Stimulated activated CD4-positive, alpha-beta T cell treated with anti-CD3 and anti-CD28 coated beads, TNF-alpha, amount 100 ng/mL, for 24 hours (primary cell): ENCODE measurements at regions not wholly inside any gene's neighbourhood (a gene's known extent, or its start where the extent isn't known, plus 50 kb on each side); places are given as distances from the start of the nearest gene placed in this dataset.

Experiments used
- DNase-seq, 3 experiments: peaks; one replicate each; pipeline ENCODE4 v3.0.0-alpha.2; 2020; ENCODE audit warnings: low read depth in 3 of 3

DNA sequence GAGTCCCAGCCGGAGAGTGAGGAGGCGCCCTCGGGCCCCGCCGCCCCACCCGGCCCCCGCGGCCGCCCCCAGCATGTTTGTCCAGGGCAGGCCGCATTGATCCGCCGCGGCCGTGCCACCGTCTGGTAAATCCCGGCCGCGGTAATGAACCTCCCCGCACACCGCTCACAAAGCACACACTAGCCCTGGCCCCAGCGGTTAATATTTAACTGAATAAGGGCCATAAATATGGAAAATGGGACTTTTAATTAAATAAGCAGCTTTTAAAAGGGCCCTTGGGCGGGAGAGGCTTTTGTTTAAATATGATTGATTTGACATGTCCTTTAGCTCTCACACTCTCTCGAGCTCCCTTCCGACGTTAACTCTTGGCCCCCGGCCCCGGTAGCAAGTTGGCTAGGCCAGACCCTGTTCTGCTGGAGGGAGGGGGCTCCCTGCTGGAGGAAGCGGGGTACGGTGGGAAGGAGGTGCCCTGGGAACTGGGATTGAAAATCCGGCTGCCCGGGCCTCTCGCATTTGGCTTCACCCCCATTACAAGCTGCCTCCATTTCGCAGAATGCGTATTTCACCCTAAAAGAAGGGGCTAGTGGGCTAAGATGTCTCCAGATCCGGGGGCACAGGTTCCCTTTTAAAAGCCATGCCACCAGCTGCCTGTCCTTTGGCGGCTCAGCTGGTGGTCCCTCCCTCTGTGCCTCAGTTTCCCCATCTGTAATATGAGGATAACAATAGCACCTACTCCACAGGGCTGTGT lies 199.8 kb downstream of the RBM19 start:
- DNase-seq = no peak

DNA sequence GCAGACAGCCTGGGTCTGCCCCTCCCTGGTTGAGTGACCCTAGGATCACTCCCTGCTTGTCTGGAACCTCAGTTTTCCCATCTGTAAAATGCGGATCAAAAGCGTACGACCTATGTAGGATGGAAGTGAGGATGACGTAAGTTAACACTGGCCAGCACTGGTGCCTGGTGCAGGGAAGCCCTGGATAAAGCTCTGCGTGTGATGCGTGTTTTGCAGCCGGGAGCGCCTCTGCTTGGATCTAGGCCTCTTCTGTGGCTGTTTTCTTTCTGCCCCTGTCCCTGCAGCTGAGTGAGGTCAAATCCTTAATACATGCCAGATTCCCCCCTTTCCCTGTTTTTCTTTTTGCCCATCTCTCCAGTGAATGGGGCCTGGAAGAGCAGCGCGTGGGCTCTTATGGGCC lies 201.5 kb downstream of the RBM19 start:
- no peak for DNase-seq

- no peak for DNase-seq
These were observed 203.0 kb downstream of the RBM19 start for GRCh38 chr12:113762882-113763816.

DNA sequence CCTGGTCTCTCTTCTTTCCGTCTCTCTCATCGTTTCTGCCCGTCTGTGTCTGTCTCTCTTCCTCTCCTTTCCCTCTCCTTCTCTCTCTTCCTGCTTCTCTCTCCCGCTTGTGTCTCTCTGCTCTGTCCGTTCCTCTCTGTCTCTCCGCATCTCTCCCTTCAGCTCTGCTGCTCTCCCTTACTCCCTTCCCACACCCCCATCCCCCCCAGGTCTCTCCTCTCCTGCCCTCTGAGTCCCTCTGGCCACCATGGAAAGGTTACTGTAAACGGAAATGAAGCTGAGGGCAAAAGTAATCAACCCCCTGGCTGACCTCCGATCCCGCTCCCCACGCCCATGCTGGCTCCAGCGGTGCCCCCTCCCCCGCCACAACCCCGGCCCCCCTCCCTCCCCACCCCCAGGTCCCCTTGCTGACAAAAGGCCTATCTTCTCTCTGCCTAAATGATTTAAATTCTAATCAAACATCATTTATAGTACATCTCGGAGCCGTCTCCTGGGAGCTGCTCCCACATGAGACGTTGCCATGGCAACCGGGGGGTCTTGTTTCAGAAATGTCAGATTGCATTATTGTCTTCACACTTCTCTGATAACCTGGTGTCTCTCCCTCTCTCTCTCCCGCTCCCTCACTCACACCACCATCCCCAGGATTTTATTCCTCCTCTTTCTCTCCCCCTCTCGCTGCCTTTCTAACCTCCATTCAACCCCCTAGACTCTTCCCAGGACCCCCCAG lies 203.8 kb downstream of the RBM19 start:
- no peak for DNase-seq

GRCh38 chr12:113759135-113759534 lies 207.0 kb downstream of the RBM19 start:
- DNase-seq = no peak

DNA sequence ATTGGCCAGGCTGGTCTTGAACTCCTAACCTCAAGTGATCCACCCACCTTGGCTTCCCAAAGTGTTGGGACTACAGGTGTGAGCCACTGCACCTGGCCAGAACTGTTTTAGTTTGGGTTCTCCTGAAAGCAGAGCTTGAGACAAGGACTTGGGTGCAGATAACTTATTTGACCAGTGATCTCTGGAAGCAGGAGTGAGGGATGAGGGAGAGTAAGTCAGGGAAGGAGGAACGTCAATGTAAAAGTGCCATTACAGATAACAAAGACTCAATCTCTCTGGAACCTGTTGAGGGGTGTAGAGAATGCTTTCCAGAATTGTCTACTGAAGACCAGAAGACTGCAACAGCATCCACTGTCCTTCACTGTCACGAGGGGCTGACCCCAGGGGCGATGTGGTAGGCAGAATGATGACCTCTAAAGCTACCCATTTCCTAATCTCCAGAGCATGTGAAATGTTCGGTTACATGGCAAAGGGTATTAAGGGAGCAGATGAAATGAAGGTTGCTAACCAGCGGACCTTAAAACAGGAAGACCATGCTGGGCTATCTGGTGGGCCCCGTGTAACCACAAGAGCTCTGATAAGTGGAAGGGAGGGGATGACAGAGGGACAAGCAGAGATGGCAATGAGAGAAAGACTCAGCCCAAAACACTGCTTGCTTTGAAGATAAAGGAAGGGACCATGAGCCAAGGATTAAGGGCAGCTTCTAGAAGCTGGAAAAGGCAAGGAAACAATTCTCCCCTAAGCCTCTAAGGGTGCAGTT lies 207.8 kb downstream of the RBM19 start:
- DNase-seq = no peak

- no peak for DNase-seq
These were observed 208.7 kb downstream of the RBM19 start for GRCh38 chr12:113757221-113758002.

DNA sequence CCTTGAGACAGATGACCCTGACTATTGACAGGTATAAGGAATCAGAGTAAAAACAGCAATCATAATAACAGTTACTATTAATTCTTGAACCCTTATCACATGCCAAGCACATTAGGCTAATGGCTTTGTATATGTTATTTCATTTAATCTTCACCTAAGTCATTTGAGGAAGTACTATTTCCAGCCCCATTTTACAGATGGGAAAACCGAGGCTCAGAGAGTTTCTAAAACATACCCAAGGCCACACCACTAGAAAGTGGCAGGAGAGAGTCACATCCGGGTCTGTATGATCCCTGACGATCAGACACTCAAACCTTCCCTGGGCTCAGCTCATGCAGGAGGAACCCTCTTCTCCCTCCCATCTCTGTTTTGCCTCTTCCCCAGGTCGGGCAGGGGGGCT lies 209.5 kb downstream of the RBM19 start:
- DNase-seq = no peak

GRCh38 chr12:113755098-113755497 lies 211.0 kb downstream of the RBM19 start:
- DNase-seq = no peak

DNA sequence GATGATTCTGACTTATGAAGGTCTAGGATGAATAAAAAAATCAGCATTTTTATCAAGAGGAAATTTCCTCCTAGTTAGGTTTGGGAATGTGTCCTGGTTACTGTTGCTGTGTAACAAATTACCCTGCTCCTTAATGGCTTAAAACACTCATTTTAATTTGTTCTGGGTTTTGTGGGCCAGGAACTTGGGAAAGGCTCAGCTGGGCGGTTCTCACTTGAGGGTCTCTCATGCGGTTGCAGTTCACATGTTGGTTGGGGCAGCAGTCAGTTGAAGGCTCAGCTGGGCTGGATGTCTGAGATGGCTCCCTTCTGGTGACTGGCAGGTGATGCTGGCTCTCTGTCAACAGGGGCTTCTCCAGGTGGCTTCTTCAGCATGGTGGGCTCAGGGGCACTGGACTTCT lies 214.6 kb downstream of the RBM19 start:
- no peak for DNase-seq

- DNase-seq = no peak
These were observed 216.7 kb downstream of the RBM19 start for GRCh38 chr12:113749433-113749815.

- DNase-seq = no peak
These were observed 217.3 kb downstream of the RBM19 start for GRCh38 chr12:113748707-113749432.

DNA sequence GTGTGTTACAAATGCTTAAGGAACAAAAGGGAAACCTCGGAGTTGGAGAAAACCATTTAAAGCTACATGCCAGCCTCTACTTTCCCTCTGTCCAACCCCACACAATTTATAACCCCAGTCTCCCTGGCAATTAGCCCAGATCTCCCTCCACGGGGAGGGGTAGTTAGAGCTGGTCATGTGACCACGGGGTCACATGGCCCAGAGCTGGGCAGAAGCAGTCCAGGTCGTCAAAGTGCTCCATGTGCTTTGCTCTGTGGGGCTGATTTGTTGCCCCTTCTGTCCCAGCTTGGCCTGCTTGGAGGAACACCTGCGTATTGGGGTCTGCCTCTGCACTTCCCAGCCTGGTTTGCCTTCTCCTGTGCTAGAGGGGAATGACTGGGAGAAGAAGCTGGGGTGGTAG lies 219.1 kb downstream of the RBM19 start:
- no peak for DNase-seq

GRCh38 chr12:113744802-113745395 lies 221.2 kb downstream of the RBM19 start:
- no peak for DNase-seq

GRCh38 chr12:113742801-113743200 lies 223.3 kb downstream of the RBM19 start:
- no peak for DNase-seq

GRCh38 chr12:113740699-113741098 lies 225.4 kb downstream of the RBM19 start:
- DNase-seq = no peak

GRCh38 chr12:113735131-113735530 lies 231.0 kb downstream of the RBM19 start:
- no peak for DNase-seq

DNA sequence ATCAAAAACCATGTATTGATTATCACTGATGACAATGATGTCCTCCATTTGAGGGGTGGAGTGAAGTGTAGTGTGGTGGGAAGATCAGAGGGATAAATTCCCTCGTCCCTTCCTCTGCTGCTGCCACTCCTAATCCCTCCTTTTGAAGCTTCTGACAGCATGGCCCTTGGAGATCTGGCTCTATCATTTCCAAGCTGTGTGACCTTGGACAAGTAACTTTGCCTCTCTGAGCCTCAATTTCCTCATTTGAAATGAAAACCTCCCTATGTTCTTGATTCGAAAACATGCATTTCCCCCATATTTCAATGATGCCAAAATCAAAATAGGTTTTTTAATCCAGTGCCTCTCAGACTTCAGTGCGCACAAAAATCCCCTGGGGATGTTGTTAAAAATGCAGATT lies 231.6 kb downstream of the RBM19 start:
- no peak for DNase-seq

DNA sequence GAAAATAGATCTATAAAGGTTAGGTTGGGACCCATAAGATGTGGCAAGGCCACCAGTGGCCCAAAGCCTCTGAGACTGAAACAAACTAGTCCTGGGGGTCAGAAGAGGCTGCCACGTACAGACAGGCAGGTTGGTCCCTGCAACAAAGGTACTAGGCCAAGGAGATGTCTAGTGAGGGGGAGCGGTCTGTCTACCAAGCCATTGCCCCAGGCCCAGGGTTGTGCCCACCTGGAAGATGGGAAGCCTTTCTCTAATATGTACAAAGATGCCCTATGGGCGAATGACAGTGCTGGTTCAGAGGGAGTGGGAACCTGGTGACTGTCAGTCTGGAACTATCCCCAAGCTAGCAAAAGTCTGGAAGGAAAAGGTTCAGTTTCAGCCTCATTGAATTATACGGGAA lies 233.2 kb downstream of the RBM19 start:
- DNase-seq = no peak

GRCh38 chr12:113727651-113728061 lies 238.5 kb downstream of the RBM19 start:
- DNase-seq = no peak
